B cell (primary cell): ENCODE measurements at regions not wholly inside any gene's neighbourhood (a gene's known extent, or its start where the extent isn't known, plus 50 kb on each side); places are given as distances from the start of the nearest gene placed in this dataset.

Source experiments
- ATAC-seq: fragments of 200-7000 bp; cut with Tn5 transposase; one replicate; pipeline ENCODE4 v1.10.0; 2021; ENCODE audit warnings: low read depth, mild to moderate bottlenecking, moderate number of reproducible peaks, moderate library complexity
- CTCF ChIA-PET: fragments of 350-600 bp; sonication (Branson Sonifier 250); formaldehyde crosslinking; loops from one replicate; lab custom pipeline; 2021; ENCODE audit warnings: antibody characterized with exemption, inconsistent platforms; lab: Charles Lee
- POLR2A ChIA-PET: fragments of 350-600 bp; sonication (Branson Sonifier 250); formaldehyde crosslinking; loops from one replicate; lab custom pipeline; 2021; ENCODE audit warnings: antibody characterized with exemption; lab: Charles Lee
- DNase-seq: peaks from one replicate; pipeline ENCODE4 v3.0.0; 2013
- H2AFZ ChIP-seq: 2 replicates; pipeline ENCODE4 v1.6.1; 2012; ENCODE audit warnings: mild to moderate bottlenecking, low read depth, low read length; ENCODE audit not compliant: insufficient read depth, poor library complexity, severe bottlenecking
- H3K27ac ChIP-seq, 2 donors: 1 replicate in 1 of 2; 2 replicates in 1 of 2; pipeline ENCODE4 v1.5.1; 2012 to 2013; ENCODE audit warnings: low read length in 2 of 2, mild to moderate bottlenecking in 2 of 2, moderate library complexity in 1 of 2
- H3K27me3 ChIP-seq, 4 experiments: fragments of 200-600 bp in 1 of 4; sonication (generic) in 1 of 4; replicated peaks in 1 of 4; 1 replicate in 2 of 4; 2 replicates in 2 of 4; pipeline versions ENCODE4 v1.6.1 to v1.7.0; 2013 to 2016; ENCODE audit warnings: low read length in 3 of 4, mild to moderate bottlenecking in 2 of 4, mixed read lengths in 1 of 4, moderate library complexity in 1 of 4; ENCODE audit not compliant: insufficient read depth in 4 of 4, control insufficient read depth in 3 of 4; ENCODE audit errors: control extremely low read depth in 1 of 4
- H3K36me3 ChIP-seq, 2 experiments: replicated peaks in 1 of 2; 1 replicate in 1 of 2; 2 replicates in 1 of 2; pipeline versions ENCODE4 v1.6.1 to v1.7.1; 2013; ENCODE audit warnings: low read length in 1 of 2; ENCODE audit not compliant: insufficient read depth in 2 of 2, control insufficient read depth in 1 of 2; ENCODE audit errors: control extremely low read depth in 1 of 2, extremely low read depth in 1 of 2
- H3K4me1 ChIP-seq, 2 donors: fragments of 200-600 bp in 1 of 2; sonication (generic) in 1 of 2; 1 replicate in 1 of 2; 2 replicates in 1 of 2; pipeline versions ENCODE4 v1.5.1 to v1.6.1; 2013 to 2017; ENCODE audit warnings: low read length in 2 of 2; ENCODE audit not compliant: control insufficient read depth in 2 of 2, insufficient read depth in 2 of 2
- H3K4me2 ChIP-seq: replicated peaks from 2 replicates; pipeline ENCODE3; 2012; ENCODE audit warnings: mild to moderate bottlenecking, low read depth, low read length; ENCODE audit not compliant: poor library complexity, severe bottlenecking
- H3K4me3 ChIP-seq, 5 experiments: fragments of 200-600 bp in 1 of 5; sonication (generic) in 1 of 5; 1 replicate in 3 of 5; 2 replicates in 2 of 5; pipeline versions ENCODE4 v1.5.1 to v1.7.0; 2011 to 2016; ENCODE audit warnings: low read length in 4 of 5, mild to moderate bottlenecking in 4 of 5, low read depth in 2 of 5, control low read depth in 1 of 5, moderate library complexity in 1 of 5; ENCODE audit not compliant: insufficient read depth in 1 of 5; ENCODE audit errors: control extremely low read depth in 1 of 5, extremely low read depth in 1 of 5
- H3K79me2 ChIP-seq: fragments of 200-600 bp; sonication (generic); one replicate; pipeline ENCODE4 v1.6.0; 2016; ENCODE audit warnings: low read length; ENCODE audit not compliant: control insufficient read depth, insufficient read depth
- H3K9ac ChIP-seq: fragments of 200-600 bp; sonication (generic); 2 replicates; pipeline ENCODE4 v1.6.1; 2017; ENCODE audit warnings: mild to moderate bottlenecking, low read length, moderate library complexity
- H3K9me3 ChIP-seq, 3 donors: one replicate each; pipeline versions ENCODE4 v1.6.1 to v1.7.1; 2013; ENCODE audit warnings: low read length in 2 of 3; ENCODE audit not compliant: control insufficient read depth in 2 of 3, insufficient read depth in 1 of 3; ENCODE audit errors: control extremely low read depth in 1 of 3
- H4K20me1 ChIP-seq: 2 replicates; pipeline ENCODE4 v1.6.0; 2012; ENCODE audit warnings: mild to moderate bottlenecking, low read length; ENCODE audit not compliant: insufficient read depth, control insufficient read depth, poor library complexity, severe bottlenecking
- H3K27ac Mint-ChIP-seq: one replicate; pipeline ENCODE4 v1.8.0; 2021; ENCODE audit warnings: mixed read lengths
- H3K27me3 Mint-ChIP-seq: one replicate; pipeline ENCODE4 v1.8.0; 2021; ENCODE audit warnings: mixed read lengths
- H3K4me1 Mint-ChIP-seq: one replicate; pipeline ENCODE4 v1.8.0; 2021; ENCODE audit warnings: mixed read lengths
- H3K4me3 Mint-ChIP-seq: one replicate; pipeline ENCODE4 v1.8.0; 2021; ENCODE audit warnings: mixed read lengths
- H3K9me3 Mint-ChIP-seq: one replicate; pipeline ENCODE4 v1.8.0; 2022; ENCODE audit warnings: mixed read lengths; ENCODE audit not compliant: insufficient read depth
- CTCF ChIP-seq: fragments of 200-600 bp; IDR thresholded peaks from one replicate; pipeline ENCODE4 v1.8.0; 2022; ENCODE audit warnings: antibody characterized with exemption, mild to moderate bottlenecking
- EZH2 ChIP-seq: IDR thresholded peaks from 2 replicates; pipeline ENCODE4 v1.6.1; 2012; ENCODE audit warnings: borderline replicate concordance, low read depth, mild to moderate bottlenecking, moderate library complexity, low read length; ENCODE audit not compliant: insufficient read depth, poor library complexity, severe bottlenecking
- WGBS: methylation state at CpG from one replicate; pipeline ENCODE4 v1.1.5; 2013; ENCODE audit warnings: missing lambda C conversion rate; ENCODE audit not compliant: insufficient coverage; 5-methylcytosine and 5-hydroxymethylcytosine counted together
- intact Hi-C: fragments of 100-400 bp; cut with micrococcal nuclease; formaldehyde crosslinking; loops from one replicate; pipeline ENCODE4 v1.10.0; 2022

GRCh38 chrX:150094996-150095395, 156.7 kb upstream of the EOLA2 start:
- Mint-ChIP-seq H3K4me1 (no peaks in the 10 kb centered on the region), H3K4me3 (no peak overlapping the region), H3K27me3 (no peaks in the 10 kb centered on the region), H3K27ac (no peak overlapping the region), H3K9me3 (no peaks in the 10 kb centered on the region)
- Histone ChIP-seq H3K4me2 (no peak overlapping the region), H4K20me1 (no peaks in the 10 kb centered on the region), H3K36me3 (no peaks in the 10 kb centered on the region), H3K27me3 (no peaks in the 10 kb centered on the region), H3K4me3 (no peak overlapping the region), H3K9ac (no peak overlapping the region), H3K27ac (no peak overlapping the region), H3K4me1 (no peaks in the 10 kb centered on the region), H3K9me3 (no peaks in the 10 kb centered on the region), H3K79me2 (no peaks in the 10 kb centered on the region), H2AFZ (no peak overlapping the region)
- intact Hi-C loops = no loop called here
- CTCF ChIA-PET = no interaction called here
- ATAC-seq (no peak), DNase-seq (no peak)
- no peak for TF ChIP-seq EZH2
- POLR2A ChIA-PET = no interaction called here

GRCh38 chrX:150099316-150099715, 161.0 kb upstream of the EOLA2 start:
- DNase-seq = no peak
- Histone ChIP-seq H2AFZ (no peak overlapping the region), H3K27ac (no peak overlapping the region), H3K4me3 (no peak overlapping the region), H3K27me3 (no peaks in the 10 kb centered on the region), H3K36me3 (no peaks in the 10 kb centered on the region), H3K4me2 (no peak overlapping the region), H4K20me1 (no peaks in the 10 kb centered on the region), H3K4me1 (no peaks in the 10 kb centered on the region), H3K9me3 (no peaks in the 10 kb centered on the region), H3K79me2 (no peaks in the 10 kb centered on the region), H3K9ac (no peak overlapping the region)
- ATAC-seq = no peak
- no peak for TF ChIP-seq EZH2
- TF ChIP-seq CTCF = no peak
- ChIA-PET POLR2A (no interaction called here), CTCF (no interaction called here)
- 19% methylated on average over 2 of the region's 2 CpGs for WGBS
- Mint-ChIP-seq H3K27me3 (no peaks in the 10 kb centered on the region), H3K4me3 (no peak overlapping the region), H3K27ac (no peak overlapping the region), H3K9me3 (no peaks in the 10 kb centered on the region), H3K4me1 (no peaks in the 10 kb centered on the region)
- intact Hi-C loops = no loop called here
